ENCODE measurements at regions not wholly inside any gene's neighbourhood (a gene's known extent, or its start where the extent isn't known, plus 50 kb on each side); places are given as distances from the start of the nearest gene placed in this dataset.

GRCh38 chr7:3236268-3236667 lies 64.8 kb upstream of the SDK1 start:
- no peak for TF ChIP-seq CTCF (IDR thresholded peaks at IDR 0.05; ENCODE audit: low read depth, low read length)
- no peak overlapping the region for H3K4me3 ChIP-seq (replicated peaks in 1 of 2; ENCODE audit: low read depth in 2 of 2, low read length in 2 of 2)
- no peak for DNase-seq (ENCODE audit: low read depth in 2 of 2)

- DNase-seq (ENCODE audit: low read depth in 2 of 2), result peak in 1 of 2 donors; percentile 4
- no peak overlapping the region for H3K4me3 ChIP-seq (replicated peaks in 1 of 2; ENCODE audit: low read depth in 2 of 2, low read length in 2 of 2)
- TF ChIP-seq CTCF (IDR thresholded peaks at IDR 0.05; ENCODE audit: low read depth, low read length), result no peak
Measured at GRCh38 chr7:3238525-3239210, 62.4 kb upstream of the SDK1 start.

DNA sequence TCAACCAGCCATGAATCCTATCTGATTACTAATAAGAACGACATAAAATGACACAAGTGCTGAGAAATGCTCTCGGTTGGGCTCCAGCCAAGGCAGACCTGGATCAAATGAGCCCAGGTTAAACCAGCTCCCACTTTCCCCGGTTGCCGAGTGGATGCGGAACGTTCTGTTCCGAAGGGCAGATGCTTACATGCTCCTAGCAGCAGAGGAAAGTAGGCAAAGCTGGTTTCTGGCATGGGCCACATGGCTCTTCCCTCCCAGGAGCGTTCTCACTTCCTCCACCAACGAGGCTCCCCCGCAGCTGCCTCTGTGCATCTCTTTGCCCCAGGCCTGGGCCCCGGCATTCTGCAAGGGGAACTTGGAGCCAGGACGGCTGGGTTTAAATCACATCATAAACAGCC lies 61.8 kb upstream of the SDK1 start:
- no peak for TF ChIP-seq CTCF (IDR thresholded peaks at IDR 0.05; ENCODE audit: low read depth, low read length)
- no peak for DNase-seq (ENCODE audit: low read depth in 2 of 2)
- no peak overlapping the region for H3K4me3 ChIP-seq (replicated peaks in 1 of 2; ENCODE audit: low read depth in 2 of 2, low read length in 2 of 2)

DNA sequence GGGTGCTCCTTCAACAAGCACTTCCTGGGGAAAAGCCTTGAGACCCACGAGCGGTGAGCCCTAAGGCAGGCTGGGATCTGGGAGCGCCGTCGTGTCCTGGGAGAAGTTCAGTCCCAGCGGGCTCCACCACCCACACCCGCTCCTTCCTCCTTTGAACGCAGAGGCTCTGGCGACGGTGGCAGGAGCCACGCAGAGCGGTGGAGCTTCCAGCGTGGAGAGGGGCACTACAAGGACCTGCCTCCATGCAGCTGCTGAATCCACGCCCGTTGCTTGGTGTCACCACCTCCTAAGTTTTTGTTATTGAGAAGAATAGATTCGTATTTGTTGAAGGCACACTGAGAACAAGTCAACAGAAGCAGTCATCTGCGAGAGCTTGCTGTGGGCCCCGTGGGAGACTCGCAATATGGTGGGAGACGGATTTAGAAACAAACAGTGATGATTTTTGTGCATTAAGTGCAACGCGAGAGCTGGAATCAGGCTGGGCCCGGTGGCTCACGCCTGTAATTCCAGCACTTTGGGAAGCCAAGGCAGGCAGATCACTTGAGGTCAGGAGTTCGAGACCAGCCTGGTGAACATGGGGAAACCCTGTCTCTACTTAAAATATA lies 60.1 kb upstream of the SDK1 start:
- H3K4me3 ChIP-seq (replicated peaks in 1 of 2; ENCODE audit: low read depth in 2 of 2, low read length in 2 of 2), result no peak overlapping the region
- TF ChIP-seq CTCF (IDR thresholded peaks at IDR 0.05; ENCODE audit: low read depth, low read length), result no peak
- no peak for DNase-seq (ENCODE audit: low read depth in 2 of 2)

- TF ChIP-seq CTCF (IDR thresholded peaks at IDR 0.05; ENCODE audit: low read depth, low read length), result no peak
- no peak overlapping the region for H3K4me3 ChIP-seq (replicated peaks in 1 of 2; ENCODE audit: low read depth in 2 of 2, low read length in 2 of 2)
- no peak for DNase-seq (ENCODE audit: low read depth in 2 of 2)
Measured at GRCh38 chr7:3241686-3242258, 59.3 kb upstream of the SDK1 start.

DNA sequence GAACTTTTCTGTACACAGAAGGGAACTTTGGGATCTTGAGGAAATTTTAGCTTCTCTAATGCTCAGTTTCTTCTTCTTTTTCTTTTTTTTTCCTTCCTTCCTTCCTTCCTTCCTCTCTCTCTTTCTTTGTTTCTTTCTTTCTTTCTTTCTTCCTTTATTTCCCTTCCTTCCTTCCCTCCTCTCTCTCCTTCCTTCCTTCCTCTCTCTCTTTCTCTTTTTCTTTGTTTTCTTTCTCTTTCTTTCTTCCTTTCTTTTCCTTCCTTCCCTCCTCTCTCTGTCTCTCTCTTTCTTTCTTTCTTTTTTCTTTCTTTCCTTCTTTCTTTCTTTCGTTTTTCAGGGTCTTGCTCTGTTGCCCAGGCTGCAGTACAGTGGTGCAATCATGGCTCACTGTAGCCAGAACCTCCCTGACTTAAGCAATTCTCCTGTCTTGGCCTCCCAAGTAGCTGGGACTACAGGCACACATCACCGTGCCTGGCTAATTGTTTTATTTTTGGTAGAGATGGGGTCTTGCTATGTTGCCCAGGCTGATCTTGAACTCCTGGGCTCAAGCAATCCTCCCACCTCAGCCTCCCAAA lies 58.6 kb upstream of the SDK1 start:
- no peak for DNase-seq (ENCODE audit: low read depth in 2 of 2)
- TF ChIP-seq CTCF (IDR thresholded peaks at IDR 0.05; ENCODE audit: low read depth, low read length), result no peak
- no peak overlapping the region for H3K4me3 ChIP-seq (replicated peaks in 1 of 2; ENCODE audit: low read depth in 2 of 2, low read length in 2 of 2)

Measured in cardiac fibroblast (primary cell).